Loucy (cell line): ENCODE measurements at regions not wholly inside any gene's neighbourhood (a gene's known extent, or its start where the extent isn't known, plus 50 kb on each side); places are given as distances from the start of the nearest gene placed in this dataset.

Experiments
- H2AFZ ChIP-seq: fragments of 200-600 bp; sonication (generic); 2 replicates; pipeline ENCODE4 v1.6.0; 2016; ENCODE audit warnings: antibody characterized with exemption, mild to moderate bottlenecking, low read length, moderate library complexity
- H3F3A ChIP-seq: fragments of 200-600 bp; 2 replicates; pipeline ENCODE4 v1.6.0; 2016; ENCODE audit warnings: antibody characterized with exemption, low read depth, mild to moderate bottlenecking
- H3K27me3 ChIP-seq: fragments of 200-600 bp; sonication (generic); 2 replicates; pipeline ENCODE4 v1.6.1; 2014; ENCODE audit warnings: low read length, mild to moderate bottlenecking; ENCODE audit not compliant: insufficient read depth, poor library complexity, severe bottlenecking
- H3K36me3 ChIP-seq: fragments of 200-600 bp; sonication (generic); 2 replicates; pipeline ENCODE4 v1.6.1; 2016; ENCODE audit warnings: low read length; ENCODE audit not compliant: insufficient read depth
- H3K4me1 ChIP-seq: fragments of 200-600 bp; sonication (generic); 2 replicates; pipeline ENCODE4 v1.5.1; 2014; ENCODE audit warnings: low read length, mild to moderate bottlenecking; ENCODE audit not compliant: insufficient read depth, poor library complexity, severe bottlenecking
- H3K4me2 ChIP-seq: fragments of 200-600 bp; sonication (generic); 2 replicates; pipeline ENCODE4 v1.6.0; 2014; ENCODE audit warnings: antibody characterized with exemption, low read length, low read depth, mild to moderate bottlenecking; ENCODE audit not compliant: poor library complexity, severe bottlenecking
- H3K4me3 ChIP-seq: fragments of 200-600 bp; sonication (generic); 2 replicates; pipeline ENCODE4 v1.5.1; 2014; ENCODE audit warnings: low read length, mild to moderate bottlenecking, mixed read lengths; ENCODE audit not compliant: poor library complexity, severe bottlenecking
- H3K79me2 ChIP-seq: fragments of 200-600 bp; sonication (generic); 2 replicates; pipeline ENCODE4 v1.6.1; 2014; ENCODE audit warnings: low read length; ENCODE audit not compliant: insufficient read depth
- H3K9ac ChIP-seq: fragments of 200-600 bp; sonication (generic); 2 replicates; pipeline ENCODE4 v1.6.0; 2014; ENCODE audit warnings: mild to moderate bottlenecking, low read depth, low read length, moderate library complexity; ENCODE audit not compliant: poor library complexity, severe bottlenecking
- H3K9me2 ChIP-seq: fragments of 200-600 bp; sonication (generic); replicated peaks from 2 replicates; pipeline ENCODE4 v1.6.1; 2016; ENCODE audit warnings: low read depth, low read length, mixed read lengths
- H3K9me3 ChIP-seq: fragments of 200-600 bp; sonication (generic); 2 replicates; pipeline ENCODE4 v1.6.1; 2014; ENCODE audit warnings: mild to moderate bottlenecking, antibody characterized with exemption, low read length, low read depth; ENCODE audit not compliant: insufficient read depth
- H4K20me1 ChIP-seq: fragments of 200-600 bp; sonication (generic); 2 replicates; pipeline ENCODE4 v1.6.0; 2014; ENCODE audit warnings: antibody characterized with exemption, low read length, mild to moderate bottlenecking; ENCODE audit not compliant: insufficient read depth, poor library complexity, severe bottlenecking
- EZH2phosphoT487 ChIP-seq: fragments of 200-600 bp; IDR thresholded peaks from 2 replicates; pipeline ENCODE4 v1.6.1; 2018; ENCODE audit warnings: antibody characterized with exemption, mild to moderate bottlenecking, moderate library complexity, borderline replicate concordance
- TF ChIP-seq, protein P1 (sequence below): fragments of 200-600 bp; sonication (generic); conservative IDR thresholded peaks from 2 replicates; pipeline ENCODE4 v1.5.1; 2014; ENCODE audit warnings: mild to moderate bottlenecking, antibody characterized with exemption, low read length

GRCh38 chrX:79444694-79445210 is 77.6 kb upstream of the ITM2A start:
- Histone ChIP-seq H3K4me1 (no peaks in the 10 kb centered on the region), H3K9ac (no peak overlapping the region), H3K27me3 (no peaks in the 10 kb centered on the region), H3K9me3 (no peaks in the 10 kb centered on the region), H3K79me2 (no peaks in the 10 kb centered on the region), H3K36me3 (no peaks in the 10 kb centered on the region), H2AFZ (no peak overlapping the region), H3K4me3 (no peak overlapping the region), H3K4me2 (no peak overlapping the region), H3K9me2 (no peaks in the 10 kb centered on the region), H3F3A (no peaks in the 10 kb centered on the region), H4K20me1 (no peaks in the 10 kb centered on the region)
- TF ChIP-seq, protein P1, sequence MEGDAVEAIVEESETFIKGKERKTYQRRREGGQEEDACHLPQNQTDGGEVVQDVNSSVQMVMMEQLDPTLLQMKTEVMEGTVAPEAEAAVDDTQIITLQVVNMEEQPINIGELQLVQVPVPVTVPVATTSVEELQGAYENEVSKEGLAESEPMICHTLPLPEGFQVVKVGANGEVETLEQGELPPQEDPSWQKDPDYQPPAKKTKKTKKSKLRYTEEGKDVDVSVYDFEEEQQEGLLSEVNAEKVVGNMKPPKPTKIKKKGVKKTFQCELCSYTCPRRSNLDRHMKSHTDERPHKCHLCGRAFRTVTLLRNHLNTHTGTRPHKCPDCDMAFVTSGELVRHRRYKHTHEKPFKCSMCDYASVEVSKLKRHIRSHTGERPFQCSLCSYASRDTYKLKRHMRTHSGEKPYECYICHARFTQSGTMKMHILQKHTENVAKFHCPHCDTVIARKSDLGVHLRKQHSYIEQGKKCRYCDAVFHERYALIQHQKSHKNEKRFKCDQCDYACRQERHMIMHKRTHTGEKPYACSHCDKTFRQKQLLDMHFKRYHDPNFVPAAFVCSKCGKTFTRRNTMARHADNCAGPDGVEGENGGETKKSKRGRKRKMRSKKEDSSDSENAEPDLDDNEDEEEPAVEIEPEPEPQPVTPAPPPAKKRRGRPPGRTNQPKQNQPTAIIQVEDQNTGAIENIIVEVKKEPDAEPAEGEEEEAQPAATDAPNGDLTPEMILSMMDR = no peak
- TF ChIP-seq EZH2phosphoT487 = no peak

DNA sequence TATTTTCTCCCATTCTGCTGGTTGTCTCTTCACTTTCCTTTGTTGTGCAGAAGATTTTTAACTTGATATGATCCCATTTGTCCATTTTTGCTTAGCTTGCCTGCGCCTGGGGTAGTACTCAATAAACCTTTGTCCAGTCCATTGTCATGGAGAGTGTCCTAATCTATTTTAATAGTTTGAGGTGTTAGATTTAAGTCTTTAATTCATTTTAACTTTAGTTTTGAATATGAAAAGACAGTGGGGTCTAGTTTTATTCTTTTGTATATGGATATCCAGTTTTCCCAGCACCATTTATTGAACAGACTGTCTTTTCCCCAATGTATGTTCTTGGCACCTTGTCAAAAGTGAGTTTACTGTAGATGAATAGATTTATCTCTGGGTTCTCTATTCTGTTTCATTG is 76.0 kb upstream of the ITM2A start:
- Histone ChIP-seq H3K27me3 (no peaks in the 10 kb centered on the region), H3F3A (no peaks in the 10 kb centered on the region), H3K9me2 (no peaks in the 10 kb centered on the region), H3K9ac (no peak overlapping the region), H3K4me1 (no peaks in the 10 kb centered on the region), H3K79me2 (no peaks in the 10 kb centered on the region), H3K9me3 (no peaks in the 10 kb centered on the region), H3K4me3 (no peak overlapping the region), H3K36me3 (no peaks in the 10 kb centered on the region), H4K20me1 (no peaks in the 10 kb centered on the region), H3K4me2 (no peak overlapping the region), H2AFZ (no peak overlapping the region)
- TF ChIP-seq, protein P1 = no peak
- no peak for TF ChIP-seq EZH2phosphoT487

- H4K20me1 ChIP-seq = no peaks in the 10 kb centered on the region
- no peaks in the 10 kb centered on the region for H3K9me3 ChIP-seq
- no peak overlapping the region for H3K4me3 ChIP-seq
- H3F3A ChIP-seq = no peaks in the 10 kb centered on the region
- H3K27me3 ChIP-seq = no peaks in the 10 kb centered on the region
- H2AFZ ChIP-seq = no peak overlapping the region
- H3K9ac ChIP-seq = no peak overlapping the region
- TF ChIP-seq, protein P1 = no peak
- TF ChIP-seq EZH2phosphoT487 = no peak
- H3K4me2 ChIP-seq = no peak overlapping the region
- no peaks in the 10 kb centered on the region for H3K36me3 ChIP-seq
- H3K9me2 ChIP-seq = no peaks in the 10 kb centered on the region
- no peaks in the 10 kb centered on the region for H3K4me1 ChIP-seq
- no peaks in the 10 kb centered on the region for H3K79me2 ChIP-seq
These were observed 73.2 kb upstream of the ITM2A start for GRCh38 chrX:79440336-79440735.
